GM12874 (cell line): ENCODE measurements at regions not wholly inside any gene's neighbourhood (a gene's known extent, or its start where the extent isn't known, plus 50 kb on each side); places are given as distances from the start of the nearest gene placed in this dataset.

Experiments
- CTCF ChIP-seq: IDR thresholded peaks from 2 replicates; pipeline ENCODE4 v1.5.1; 2011; ENCODE audit warnings: low read depth, mild to moderate bottlenecking, control low read depth, low read length, moderate library complexity; ENCODE audit not compliant: insufficient read depth

GRCh38 chr14:56351861-56352260, 227.7 kb upstream of the TMEM260 start:
- TF ChIP-seq CTCF, result no peak

DNA sequence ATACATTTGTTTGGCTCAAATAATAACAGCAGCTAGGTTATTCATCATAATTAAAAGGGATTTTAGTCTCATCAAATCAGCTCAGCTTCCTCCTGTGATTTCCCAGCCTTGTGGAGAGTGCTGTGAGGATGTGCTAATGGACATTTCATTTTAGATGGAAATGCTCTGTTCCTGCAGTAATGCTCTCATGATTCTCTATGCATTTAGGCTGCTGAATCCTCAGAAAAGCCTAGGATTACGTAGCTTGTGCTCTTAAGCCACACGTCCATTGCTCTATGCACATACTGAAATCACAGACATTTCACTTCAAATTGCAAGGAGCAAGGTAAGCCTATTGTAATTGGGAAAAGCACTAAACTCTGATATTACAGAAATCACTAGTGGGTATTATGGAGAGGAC, 226.6 kb upstream of the TMEM260 start:
- no peak for TF ChIP-seq CTCF

GRCh38 chr14:56357428-56357827, 222.2 kb upstream of the TMEM260 start:
- TF ChIP-seq CTCF, result no peak

DNA sequence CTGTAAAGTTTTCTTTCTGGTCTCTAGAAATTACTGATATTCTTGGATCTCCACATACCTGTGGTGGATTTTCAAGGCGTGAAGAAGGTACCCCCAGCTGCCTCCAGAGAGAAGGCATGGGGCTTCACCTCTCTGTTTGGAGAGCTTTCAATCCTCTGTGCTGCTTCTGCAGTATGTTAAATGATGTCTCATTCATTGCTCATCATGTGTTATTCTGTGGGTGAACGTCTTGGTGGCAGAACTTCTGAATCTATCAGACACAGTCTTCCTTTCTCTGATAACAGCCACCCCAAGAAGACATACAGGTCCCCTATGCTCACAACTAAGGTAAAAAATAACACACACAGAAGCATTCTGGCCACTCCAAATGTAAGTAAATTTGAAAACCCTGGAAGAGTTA, 221.3 kb upstream of the TMEM260 start:
- TF ChIP-seq CTCF, result no peak

DNA sequence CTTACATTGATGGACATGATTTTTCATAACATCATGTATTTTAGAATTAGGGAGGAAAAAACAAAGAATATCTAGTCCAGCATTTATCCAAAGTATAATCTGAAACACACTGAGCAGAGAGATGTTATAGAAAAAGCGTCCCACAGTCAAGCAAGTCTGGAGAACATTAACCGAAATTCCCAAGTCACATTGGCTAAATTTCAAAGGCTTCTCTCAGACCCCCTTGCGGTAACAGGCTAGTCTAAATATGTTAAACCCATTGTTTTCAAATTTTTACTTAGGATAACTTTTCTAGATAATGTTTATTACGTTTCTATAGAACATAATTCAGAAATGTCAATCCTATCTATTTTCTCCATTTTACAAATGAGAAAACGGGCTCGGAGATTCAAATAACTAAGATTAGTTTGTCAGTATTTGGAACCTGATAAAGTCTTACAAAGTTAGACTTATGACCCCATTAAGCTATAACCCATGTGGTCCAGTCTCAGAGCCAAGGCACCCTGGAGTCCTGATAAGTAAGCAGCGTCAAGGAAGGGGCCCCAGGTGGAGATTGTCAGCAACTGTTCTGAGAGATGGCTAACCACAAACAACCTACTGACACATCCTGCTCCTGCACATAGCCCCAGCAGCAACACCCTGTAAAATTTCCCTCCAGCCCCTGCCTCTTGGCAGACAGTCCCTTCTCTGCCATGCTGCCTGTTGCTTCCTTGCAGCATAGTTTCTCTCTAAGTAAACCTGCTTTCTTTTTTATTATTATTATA, 220.6 kb upstream of the TMEM260 start:
- TF ChIP-seq CTCF, result no peak

GRCh38 chr14:56367416-56367815, 212.2 kb upstream of the TMEM260 start:
- TF ChIP-seq CTCF, result no peak

- TF ChIP-seq CTCF, result no peak
These were observed 207.9 kb upstream of the TMEM260 start for GRCh38 chr14:56371737-56372136.
